Astrocyte (in vitro differentiated cells and primary cell): ENCODE measurements at regions not wholly inside any gene's neighbourhood (a gene's known extent, or its start where the extent isn't known, plus 50 kb on each side); places are given as distances from the start of the nearest gene placed in this dataset.

Experiments used
- DNase-seq: peaks from one replicate; pipeline ENCODE4 v3.0.0-alpha.2; 2010; ENCODE audit warnings: low read depth
- FAIRE-seq: peaks from 2 replicates; lab custom pipeline; 2011; peaks lifted over from hg19 to GRCh38; lab: Jason Lieb, UNC
- H2AFZ ChIP-seq: 2 replicates; pipeline ENCODE4 v1.6.0; 2012; ENCODE audit warnings: low read depth, low read length, inconsistent platforms
- H3K27ac ChIP-seq: 2 replicates; pipeline ENCODE4 v1.5.1; 2011; ENCODE audit warnings: low read depth, low read length, inconsistent platforms
- H3K27me3 ChIP-seq: 2 replicates; pipeline ENCODE4 v1.6.0; 2011; ENCODE audit warnings: low read length, inconsistent platforms; ENCODE audit not compliant: insufficient read depth
- H3K36me3 ChIP-seq: 2 replicates; pipeline ENCODE4 v1.5.1; 2011; ENCODE audit warnings: low read length, inconsistent platforms; ENCODE audit not compliant: insufficient read depth
- H3K4me1 ChIP-seq: 2 replicates; pipeline ENCODE4 v1.5.1; 2011; ENCODE audit warnings: low read length, inconsistent platforms; ENCODE audit not compliant: insufficient read depth
- H3K4me2 ChIP-seq: 2 replicates; pipeline ENCODE4 v1.6.0; 2012; ENCODE audit warnings: low read length, inconsistent platforms
- H3K4me3 ChIP-seq: 2 replicates; pipeline ENCODE4 v1.5.1; 2011; ENCODE audit warnings: low read depth, mild to moderate bottlenecking, low read length, inconsistent platforms; ENCODE audit not compliant: insufficient read depth
- H3K79me2 ChIP-seq: 2 replicates; pipeline ENCODE4 v1.6.0; 2012; ENCODE audit warnings: mild to moderate bottlenecking, low read length, inconsistent platforms; ENCODE audit not compliant: insufficient read depth
- H3K9ac ChIP-seq: 2 replicates; pipeline ENCODE4 v1.6.0; 2012; ENCODE audit warnings: mild to moderate bottlenecking, low read length, inconsistent platforms
- H3K9me3 ChIP-seq: 2 replicates; pipeline ENCODE4 v1.5.1; 2012; ENCODE audit warnings: low read depth, mild to moderate bottlenecking, low read length, inconsistent platforms; ENCODE audit not compliant: insufficient read depth
- H4K20me1 ChIP-seq: 2 replicates; pipeline ENCODE4 v1.6.0; 2012; ENCODE audit warnings: low read length, inconsistent platforms; ENCODE audit not compliant: insufficient read depth
- H3K27ac Mint-ChIP-seq: one replicate; pipeline ENCODE4 v1.8.0; 2021; ENCODE audit warnings: mild to moderate bottlenecking, mixed read lengths; ENCODE audit not compliant: unreplicated experiment
- H3K27me3 Mint-ChIP-seq: one replicate; pipeline ENCODE4 v1.8.0; 2021; ENCODE audit warnings: low read depth, mixed read lengths; ENCODE audit not compliant: unreplicated experiment
- H3K36me3 Mint-ChIP-seq: one replicate; pipeline ENCODE4 v1.8.0; 2021; ENCODE audit warnings: low read depth, mixed read lengths; ENCODE audit not compliant: unreplicated experiment
- H3K4me1 Mint-ChIP-seq: one replicate; pipeline ENCODE4 v1.8.0; 2021; ENCODE audit warnings: low read depth, mixed read lengths; ENCODE audit not compliant: unreplicated experiment
- H3K4me3 Mint-ChIP-seq: one replicate; pipeline ENCODE4 v1.8.0; 2021; ENCODE audit warnings: mild to moderate bottlenecking, moderate library complexity, mixed read lengths; ENCODE audit not compliant: unreplicated experiment
- H3K9me3 Mint-ChIP-seq: one replicate; pipeline ENCODE4 v1.8.0; 2021; ENCODE audit warnings: mild to moderate bottlenecking, mixed read lengths; ENCODE audit not compliant: unreplicated experiment
- EZH2 ChIP-seq: IDR thresholded peaks from 2 replicates; pipeline ENCODE4 v1.6.1; 2012; ENCODE audit warnings: mild to moderate bottlenecking, low read length, inconsistent platforms; ENCODE audit not compliant: insufficient read depth
- TF ChIP-seq, protein P1 (sequence below): IDR thresholded peaks from 2 replicates; pipeline ENCODE4 v1.5.1; 2011; ENCODE audit warnings: low read depth, mild to moderate bottlenecking, inconsistent platforms, low read length, moderate library complexity; ENCODE audit not compliant: insufficient read depth

GRCh38 chr22:22352371-22352999, 107.9 kb downstream of the VPREB1 start:
- Histone ChIP-seq H2AFZ (no peak overlapping the region), H3K4me3 (no peak overlapping the region), H3K4me1 (no peaks in the 10 kb centered on the region), H3K79me2 (no peaks in the 10 kb centered on the region), H3K4me2 (no peak overlapping the region), H3K9ac (no peak overlapping the region), H4K20me1 (no peaks in the 10 kb centered on the region), H3K27me3 (peaks cover 17% of the 10 kb centered on the region), H3K36me3 (no peaks in the 10 kb centered on the region), H3K27ac (no peak overlapping the region), H3K9me3 (no peaks in the 10 kb centered on the region)
- no peak overlapping the region for H3K27ac Mint-ChIP-seq
- H3K4me1 Mint-ChIP-seq = no peaks in the 10 kb centered on the region
- TF ChIP-seq EZH2 = no peak
- TF ChIP-seq, protein P1, sequence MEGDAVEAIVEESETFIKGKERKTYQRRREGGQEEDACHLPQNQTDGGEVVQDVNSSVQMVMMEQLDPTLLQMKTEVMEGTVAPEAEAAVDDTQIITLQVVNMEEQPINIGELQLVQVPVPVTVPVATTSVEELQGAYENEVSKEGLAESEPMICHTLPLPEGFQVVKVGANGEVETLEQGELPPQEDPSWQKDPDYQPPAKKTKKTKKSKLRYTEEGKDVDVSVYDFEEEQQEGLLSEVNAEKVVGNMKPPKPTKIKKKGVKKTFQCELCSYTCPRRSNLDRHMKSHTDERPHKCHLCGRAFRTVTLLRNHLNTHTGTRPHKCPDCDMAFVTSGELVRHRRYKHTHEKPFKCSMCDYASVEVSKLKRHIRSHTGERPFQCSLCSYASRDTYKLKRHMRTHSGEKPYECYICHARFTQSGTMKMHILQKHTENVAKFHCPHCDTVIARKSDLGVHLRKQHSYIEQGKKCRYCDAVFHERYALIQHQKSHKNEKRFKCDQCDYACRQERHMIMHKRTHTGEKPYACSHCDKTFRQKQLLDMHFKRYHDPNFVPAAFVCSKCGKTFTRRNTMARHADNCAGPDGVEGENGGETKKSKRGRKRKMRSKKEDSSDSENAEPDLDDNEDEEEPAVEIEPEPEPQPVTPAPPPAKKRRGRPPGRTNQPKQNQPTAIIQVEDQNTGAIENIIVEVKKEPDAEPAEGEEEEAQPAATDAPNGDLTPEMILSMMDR = no peak
- no peaks in the 10 kb centered on the region for H3K9me3 Mint-ChIP-seq
- no peak overlapping the region for H3K4me3 Mint-ChIP-seq
- H3K36me3 Mint-ChIP-seq = no peaks in the 10 kb centered on the region
- DNase-seq = no peak
- H3K27me3 Mint-ChIP-seq = peaks cover 85% of the 10 kb centered on the region
- FAIRE-seq = no peak

GRCh38 chr22:22355096-22355834, 110.7 kb downstream of the VPREB1 start:
- H3K4me1 ChIP-seq = no peaks in the 10 kb centered on the region
- H3K4me2 ChIP-seq = no peak overlapping the region
- peaks cover 2% of the 10 kb centered on the region for H3K9me3 Mint-ChIP-seq
- DNase-seq (no peak), FAIRE-seq (no peak)
- H3K27me3 Mint-ChIP-seq = peaks cover 73% of the 10 kb centered on the region
- peaks cover 7% of the 10 kb centered on the region for H3K27me3 ChIP-seq
- H3K36me3 ChIP-seq = no peaks in the 10 kb centered on the region
- no peaks in the 10 kb centered on the region for H3K36me3 Mint-ChIP-seq
- H2AFZ ChIP-seq = no peak overlapping the region
- TF ChIP-seq EZH2 = no peak
- TF ChIP-seq, protein P1 = no peak
- H3K9ac ChIP-seq = no peak overlapping the region
- H3K4me3 ChIP-seq = no peak overlapping the region
- H3K9me3 ChIP-seq = no peaks in the 10 kb centered on the region
- no peak overlapping the region for H3K4me3 Mint-ChIP-seq
- no peaks in the 10 kb centered on the region for H3K4me1 Mint-ChIP-seq
- H4K20me1 ChIP-seq = no peaks in the 10 kb centered on the region
- no peak overlapping the region for H3K27ac ChIP-seq
- no peak overlapping the region for H3K27ac Mint-ChIP-seq
- H3K79me2 ChIP-seq = no peaks in the 10 kb centered on the region
